NCI-H1436 (cell line): ENCODE measurements at regions not wholly inside any gene's neighbourhood (a gene's known extent, or its start where the extent isn't known, plus 50 kb on each side); places are given as distances from the start of the nearest gene placed in this dataset.

Source experiments
- DNase-seq: peaks from one replicate; lab custom pipeline; 2025; lab: John Stamatoyannopoulos, UW

DNA sequence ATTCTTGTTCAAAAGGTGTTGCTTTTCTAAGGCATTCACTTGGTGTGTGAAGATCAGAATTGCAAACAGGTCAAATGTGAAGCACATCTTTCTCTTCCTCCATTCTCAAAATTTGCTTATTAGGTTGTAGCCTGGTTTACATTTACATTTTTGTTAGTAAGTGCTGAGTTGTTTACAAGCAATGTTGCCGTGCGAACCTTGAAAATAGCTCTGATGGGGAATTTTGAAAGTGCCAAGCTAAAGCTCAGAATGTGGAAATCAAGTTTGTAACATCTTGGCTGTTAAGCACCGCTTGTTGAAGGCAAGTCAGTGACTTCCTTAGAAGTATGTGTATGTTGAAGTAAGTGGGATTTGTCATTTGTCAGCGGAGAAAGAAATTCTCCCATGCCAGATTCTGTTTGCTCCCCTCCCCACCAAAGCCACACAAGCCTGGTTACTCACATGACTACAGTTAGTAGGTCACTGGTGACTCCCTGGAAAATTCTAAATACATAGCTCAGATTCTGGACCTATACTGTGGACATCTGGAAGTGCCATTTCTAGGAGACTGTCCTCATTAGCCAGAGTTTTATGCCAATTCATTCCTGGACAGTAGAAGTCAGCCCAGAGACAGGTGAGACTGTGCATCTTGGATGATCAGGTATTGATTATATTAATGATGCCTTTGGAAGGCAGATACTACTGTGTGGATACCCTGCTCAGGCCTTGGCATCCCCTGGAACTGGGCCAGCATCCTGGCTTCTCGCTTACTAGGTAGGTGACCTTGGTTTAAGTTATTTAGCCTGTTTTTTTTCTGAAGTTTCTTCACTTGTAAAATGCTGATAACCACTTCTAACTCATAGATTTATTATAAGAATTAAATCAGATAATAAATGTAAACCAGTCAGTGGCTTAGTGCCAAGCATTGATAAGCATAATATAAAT, 390.6 kb upstream of the SEMA6D start:
- DNase-seq = no peak

DNA sequence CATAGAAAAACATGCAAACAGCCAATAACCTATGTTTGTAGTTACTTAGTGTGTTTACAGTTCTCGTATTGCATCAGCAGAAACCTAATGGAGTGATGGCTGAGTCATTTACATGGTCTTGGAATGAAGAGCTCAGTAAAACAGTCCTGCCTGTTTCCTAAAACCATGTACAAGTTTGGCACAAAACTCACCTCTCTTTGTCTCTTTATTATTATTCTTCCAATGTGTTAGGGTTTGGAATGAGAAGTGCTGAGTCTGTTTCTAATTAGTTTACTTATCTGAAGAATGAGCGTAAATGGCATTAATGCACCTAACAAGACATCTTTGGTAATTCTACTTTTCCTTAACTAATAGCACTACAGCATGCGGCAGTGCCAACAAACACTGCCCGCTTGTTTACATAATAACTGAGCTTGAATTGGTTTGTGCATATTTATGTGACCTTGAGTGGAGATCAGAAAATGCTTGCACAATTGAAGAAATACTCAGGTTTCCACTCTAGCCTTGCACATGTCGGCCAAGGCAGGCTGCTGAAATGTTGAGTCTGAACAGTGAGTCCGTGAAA, 385.4 kb upstream of the SEMA6D start:
- peak; percentile 52 for DNase-seq

DNA sequence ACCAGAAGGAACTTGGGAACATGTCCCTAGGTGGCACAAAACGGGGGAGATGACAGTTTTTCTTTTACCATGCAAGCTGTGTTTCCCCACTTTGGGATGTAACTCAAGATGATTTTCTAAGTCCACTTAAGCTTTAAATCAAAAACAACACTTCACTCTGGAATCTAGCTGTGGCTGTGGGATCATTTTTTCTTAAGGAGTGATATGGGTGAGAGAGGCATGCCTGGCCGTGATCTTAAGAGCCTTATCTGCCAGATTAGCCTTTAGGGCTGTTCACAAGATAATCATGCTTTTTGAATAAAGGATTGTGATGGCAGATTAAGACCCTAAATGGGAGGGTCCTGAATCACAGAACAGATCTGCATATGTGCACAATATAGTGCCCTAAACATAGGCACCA, 384.8 kb upstream of the SEMA6D start:
- no peak for DNase-seq

DNA sequence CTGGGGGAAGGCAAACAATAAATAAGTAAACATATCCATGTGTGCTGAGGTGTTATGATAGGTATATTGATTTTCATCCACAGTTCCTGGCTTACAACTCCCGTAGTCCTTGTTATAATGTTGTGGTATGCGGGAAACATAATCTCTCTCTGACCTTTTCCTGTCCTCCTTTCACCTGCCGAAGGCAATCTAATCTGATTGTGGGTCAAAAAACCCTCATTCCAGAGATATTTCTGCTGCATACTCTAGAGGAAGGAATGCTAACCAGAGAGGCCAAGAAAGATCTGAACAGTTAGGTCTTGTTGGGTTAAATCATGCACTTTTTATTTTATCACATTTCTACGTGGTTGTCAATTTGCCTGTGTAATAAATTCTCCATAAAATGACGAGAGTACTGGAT, 383.6 kb upstream of the SEMA6D start:
- DNase-seq = no peak

DNA sequence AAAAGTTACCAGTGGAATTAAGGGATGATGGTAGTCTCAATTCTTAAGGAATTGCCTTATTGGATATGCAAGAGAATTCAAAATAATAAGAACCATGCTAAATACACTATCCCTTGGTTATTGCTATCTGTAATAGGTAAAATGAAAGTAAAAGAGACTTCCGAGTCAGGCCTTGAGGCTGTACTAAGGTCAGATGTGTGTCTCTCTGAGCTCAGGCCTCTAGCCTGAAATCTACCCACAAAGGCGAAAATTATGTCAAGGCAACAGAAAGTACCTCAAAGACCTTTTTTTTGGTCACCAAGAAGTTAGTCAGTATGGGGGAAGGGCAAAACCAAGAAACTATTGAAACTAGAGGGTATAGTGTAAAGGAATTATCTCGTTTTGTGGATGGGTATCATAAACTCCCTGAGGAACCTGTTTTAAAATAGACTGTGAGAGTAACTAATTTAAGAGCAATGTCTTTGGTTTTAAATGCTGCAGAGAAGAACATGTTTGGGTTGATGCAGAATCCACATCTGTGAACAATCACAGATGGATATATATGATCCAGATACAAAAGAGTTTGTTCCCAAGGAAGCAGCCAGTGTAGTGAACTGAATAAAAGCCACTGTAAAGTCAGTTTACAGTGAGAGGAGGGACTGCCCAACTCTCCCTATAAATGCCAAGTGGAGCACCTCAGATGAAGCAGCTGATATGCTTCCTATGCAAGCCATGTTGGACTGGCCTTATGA, 382.3 kb upstream of the SEMA6D start:
- no peak for DNase-seq

DNA sequence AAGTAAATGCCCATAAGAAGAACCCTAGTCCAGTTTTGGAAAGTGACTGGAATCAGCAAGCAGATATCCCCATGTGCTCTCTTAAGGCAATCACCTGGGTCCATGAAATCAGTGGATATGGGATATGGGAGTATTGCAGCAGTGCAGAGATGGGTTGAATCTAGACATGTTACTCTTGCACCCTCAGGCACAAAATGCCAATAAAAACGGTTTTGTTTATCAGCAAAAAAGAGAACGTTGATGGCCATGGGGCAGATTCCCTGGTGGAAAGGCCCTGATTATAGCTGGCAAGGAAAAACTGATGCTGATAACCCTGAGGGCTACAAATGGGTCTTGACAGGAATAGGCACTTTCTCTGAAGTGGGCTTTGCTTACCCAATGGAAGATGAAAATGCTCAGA, 380.2 kb upstream of the SEMA6D start:
- no peak for DNase-seq

DNA sequence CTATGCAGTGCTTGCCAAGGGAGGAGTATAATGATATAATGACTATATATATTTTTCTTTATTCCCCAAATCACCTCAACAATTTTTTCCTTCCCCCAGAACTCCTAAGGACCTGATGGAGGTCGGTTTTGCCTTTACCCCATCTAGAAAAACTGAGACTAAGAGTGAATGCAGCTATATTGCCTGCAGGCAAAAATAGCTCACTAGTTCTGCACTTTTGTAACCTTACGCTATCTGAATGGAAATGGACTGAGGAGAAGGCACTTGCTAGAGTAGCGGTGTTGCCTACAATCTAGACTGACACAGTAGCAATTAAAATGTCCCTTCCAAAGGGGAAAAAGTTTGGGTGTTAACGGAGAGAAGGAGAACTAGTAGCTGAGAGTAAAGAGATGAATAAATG, 379.5 kb upstream of the SEMA6D start:
- no peak for DNase-seq

DNA sequence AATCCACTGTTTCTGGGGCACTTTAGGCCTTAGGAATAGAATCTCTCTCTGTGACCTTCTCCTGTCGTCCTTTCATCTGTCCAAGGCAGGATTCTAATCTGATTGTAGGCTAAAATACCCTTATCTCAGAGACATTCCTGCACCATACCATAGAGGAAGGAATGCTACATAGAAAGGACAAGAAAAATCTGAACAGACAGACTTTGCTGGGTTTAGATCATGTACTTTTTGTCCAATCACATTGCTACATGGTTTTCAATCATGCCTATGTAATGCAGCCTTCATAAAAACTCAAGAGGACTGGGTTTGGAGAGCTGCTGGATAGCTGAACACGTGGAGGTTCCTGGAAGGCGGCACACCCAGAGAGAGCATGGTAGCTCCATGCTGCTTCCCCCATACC, 378.5 kb upstream of the SEMA6D start:
- DNase-seq = no peak

DNA sequence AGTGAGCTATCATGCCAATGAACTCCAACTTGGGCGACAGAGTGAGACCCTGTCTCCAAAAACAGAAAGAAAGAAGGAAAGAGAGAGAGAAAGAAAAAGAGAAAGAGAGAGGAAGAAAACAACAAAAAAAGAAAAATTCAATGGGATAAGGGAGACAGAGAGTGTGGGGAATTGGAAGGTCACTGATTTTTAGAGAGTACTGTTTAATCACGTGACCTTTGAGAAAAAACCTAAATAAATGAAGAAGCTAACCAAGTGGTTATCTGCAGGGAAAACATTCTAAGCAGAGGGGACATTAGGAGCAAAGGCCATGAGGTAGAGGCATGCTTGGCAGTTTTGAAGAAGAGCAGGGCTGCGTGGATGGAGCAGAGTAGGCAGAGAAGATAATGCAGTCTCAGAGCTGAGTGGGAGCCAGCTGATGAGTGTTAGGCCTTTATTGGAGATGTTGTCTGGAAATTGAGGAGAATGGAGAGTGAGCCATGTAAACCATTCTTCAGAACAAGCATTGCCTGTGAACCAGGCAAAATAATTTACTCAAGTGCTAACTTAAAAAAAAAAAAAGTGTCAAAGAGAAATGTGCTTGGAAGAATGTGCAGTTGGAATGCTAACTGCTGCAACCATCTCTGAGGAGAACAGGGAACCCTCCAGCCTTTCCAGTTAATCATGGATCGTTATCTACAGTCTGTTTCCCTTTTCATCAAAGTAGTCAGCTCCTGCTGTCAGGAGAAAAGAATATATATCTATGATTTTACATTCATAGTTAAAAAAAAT, 377.3 kb upstream of the SEMA6D start:
- DNase-seq = no peak

DNA sequence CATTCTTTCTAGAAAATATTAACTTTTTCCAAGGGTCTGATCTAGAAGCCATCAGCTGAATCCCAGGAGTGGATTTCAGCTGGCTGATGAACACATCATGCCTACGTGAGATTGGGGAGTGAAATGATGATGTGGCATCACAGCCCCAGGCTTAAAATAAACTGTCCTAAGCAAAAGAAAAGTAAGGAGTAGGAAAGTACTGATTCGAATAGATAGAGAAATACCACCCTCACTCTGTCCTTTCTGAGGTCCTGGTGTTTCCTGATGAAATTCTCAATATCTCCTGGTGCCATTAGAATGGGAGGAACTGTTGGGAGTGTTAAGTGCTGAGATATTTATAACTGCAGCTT, 376.8 kb upstream of the SEMA6D start:
- no peak for DNase-seq

DNA sequence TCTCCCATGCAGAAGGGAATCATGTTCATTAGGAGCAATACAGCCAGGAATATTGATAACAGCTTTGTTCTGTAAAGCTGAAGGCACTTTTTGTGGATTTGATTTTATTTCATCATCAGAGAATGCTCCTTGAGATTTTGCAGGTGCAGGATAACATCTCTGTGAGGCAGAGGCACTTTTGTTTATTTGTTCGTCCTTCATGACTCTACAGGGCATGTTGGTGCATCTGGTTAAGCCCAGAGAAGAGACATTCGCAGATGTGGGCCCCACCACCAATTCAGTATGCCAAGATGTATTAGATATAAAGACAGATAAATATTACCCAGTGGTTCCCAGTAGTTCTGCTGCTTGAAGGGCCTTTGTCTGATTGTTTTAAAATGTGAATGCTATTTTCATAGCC, 368.1 kb upstream of the SEMA6D start:
- peak; percentile 7 for DNase-seq

DNA sequence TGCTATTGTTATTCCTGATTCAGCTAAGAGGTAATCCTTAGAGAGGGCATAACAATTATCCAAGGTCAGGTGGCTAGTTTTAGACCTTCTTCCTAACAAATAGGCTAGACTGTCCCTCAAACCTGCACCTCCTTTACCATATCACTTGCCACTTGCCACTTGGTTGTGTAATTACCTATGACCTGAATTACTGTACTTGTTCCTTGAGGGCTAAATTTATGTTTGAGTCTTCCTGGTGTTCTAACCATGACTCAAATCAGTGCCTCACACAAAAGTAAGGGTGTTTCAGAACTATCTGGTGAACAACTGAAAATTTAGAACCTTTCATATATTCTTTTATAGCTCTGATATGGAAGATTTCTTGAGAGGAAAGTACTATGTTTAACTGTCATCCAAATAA, 365.8 kb upstream of the SEMA6D start:
- no peak for DNase-seq

DNA sequence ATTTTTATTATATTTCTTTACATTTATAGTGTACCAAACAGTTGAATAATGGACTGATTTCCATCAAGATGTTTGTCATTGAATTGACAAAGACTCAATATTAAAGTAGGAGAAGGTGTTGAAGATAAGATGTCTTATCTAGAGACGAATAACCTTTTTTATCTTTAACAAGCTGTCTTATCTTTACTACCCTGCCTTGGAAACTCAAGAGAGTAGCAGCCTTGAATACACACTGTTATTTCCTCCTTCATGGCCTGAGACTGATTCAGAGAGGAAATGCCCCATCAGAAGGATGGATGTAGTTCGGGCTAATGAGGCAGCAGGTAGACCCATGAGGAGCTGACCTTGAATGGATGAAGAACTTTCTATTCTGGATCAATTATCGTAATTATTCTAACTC, 365.1 kb upstream of the SEMA6D start:
- no peak for DNase-seq

DNA sequence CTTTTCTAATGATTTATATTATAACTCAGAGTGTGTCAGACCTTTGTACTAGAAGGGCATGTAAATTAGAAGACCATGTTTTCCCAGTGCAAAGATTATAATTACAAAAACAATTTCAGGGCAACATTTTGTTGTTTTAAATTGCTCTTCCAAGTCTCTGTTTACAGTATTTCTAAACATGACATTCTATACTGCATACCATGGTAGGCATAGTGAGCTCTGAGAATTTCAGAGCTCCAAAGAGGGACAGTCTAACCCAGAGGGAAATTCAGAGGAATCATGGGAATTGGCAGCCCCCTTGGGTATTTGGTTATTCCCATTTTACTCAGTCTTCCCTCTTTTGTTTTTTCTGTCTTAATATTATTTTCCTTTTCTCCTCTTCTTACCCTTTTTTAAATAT, 361.5 kb upstream of the SEMA6D start:
- no peak for DNase-seq

DNA sequence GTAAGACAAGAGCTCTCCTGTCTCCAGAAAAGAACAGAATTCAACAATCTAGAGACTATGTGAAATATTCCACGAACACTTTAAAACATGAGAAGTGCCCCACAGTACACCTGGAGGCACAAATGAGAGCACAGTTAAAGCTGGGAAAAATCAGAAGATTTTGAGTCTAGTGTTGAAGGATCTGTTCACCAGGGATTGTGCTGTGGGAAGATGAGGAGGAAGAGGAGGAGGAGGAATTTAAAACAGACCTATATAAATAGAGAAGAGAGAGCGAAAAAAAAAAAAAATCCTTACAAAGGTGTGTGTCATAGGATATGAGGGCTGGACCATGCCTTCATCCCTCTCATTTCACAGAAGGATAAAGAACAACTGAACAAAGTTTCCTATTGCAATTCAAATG, 361.0 kb upstream of the SEMA6D start:
- no peak for DNase-seq

DNA sequence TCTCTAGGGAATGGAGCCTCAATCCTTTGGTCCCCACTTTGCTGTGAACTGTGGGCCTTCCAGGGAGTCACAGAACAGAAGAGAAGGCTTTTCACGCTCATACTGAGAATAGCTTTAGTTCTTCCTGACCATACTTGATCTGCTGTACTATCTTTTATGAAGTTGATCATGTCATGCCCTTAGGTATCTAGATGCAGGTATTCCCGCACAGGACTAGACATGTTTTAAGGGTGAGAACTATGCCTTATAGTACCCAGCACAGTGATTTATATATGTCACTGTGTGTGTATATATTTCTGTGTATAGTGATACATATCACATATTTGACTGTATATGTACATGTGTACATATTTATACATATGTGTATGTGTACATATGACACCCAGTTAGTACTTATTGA, 358.4 kb upstream of the SEMA6D start:
- no peak for DNase-seq

DNA sequence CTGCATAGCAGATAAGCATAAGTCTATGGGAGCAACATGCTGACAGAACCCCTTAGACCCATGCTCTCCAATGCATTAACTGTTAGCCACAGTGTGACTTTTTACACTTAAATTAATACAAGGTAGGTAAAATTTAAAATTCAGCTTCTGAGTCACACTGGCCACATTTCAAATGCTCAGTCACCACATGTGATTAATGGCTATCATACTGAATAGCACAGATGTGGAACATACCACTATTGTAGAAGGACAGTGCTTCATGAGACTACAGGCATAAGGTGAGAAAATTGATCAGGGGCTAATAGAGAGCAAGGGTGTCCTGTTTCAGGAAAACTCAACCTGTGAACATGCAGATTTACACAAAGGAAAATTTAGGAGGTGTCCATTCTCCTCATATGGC, 357.0 kb upstream of the SEMA6D start:
- DNase-seq = no peak

DNA sequence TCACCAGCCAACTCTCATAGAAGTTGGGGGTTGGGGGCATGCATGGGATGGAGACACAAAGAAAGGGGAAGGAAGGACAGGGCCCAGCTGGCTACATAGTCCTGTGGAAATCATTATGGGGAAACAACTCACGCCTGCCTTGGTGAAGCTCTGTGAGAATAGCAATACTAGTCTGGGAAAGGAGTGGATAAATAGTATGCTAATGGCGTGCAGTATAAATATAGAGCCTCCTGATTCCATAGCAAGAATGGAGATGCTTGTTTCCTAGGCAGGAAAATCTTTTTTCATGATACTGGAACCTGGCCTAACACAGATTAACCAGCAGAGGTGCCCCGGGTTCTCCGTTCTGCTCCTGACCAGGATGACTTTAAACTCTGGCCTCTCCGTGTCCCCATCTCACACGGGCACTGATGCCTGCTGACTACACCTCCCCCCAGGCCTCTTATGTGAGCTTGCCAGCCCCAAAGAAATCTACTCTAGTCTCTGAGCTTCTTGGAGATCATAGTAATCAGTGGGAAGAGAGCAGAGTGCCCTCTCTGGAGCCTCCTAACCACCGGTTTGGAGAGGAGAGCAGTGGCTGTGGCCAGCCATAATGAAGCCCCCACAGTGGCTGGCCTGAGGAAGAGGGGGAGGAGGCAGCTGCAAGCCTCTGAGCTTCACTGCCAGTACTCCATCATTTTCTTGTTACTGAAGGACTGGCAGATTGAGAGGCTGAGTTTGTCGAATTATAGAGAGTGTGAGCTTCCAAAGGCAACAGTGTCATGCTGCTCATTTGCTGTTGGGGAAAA, 355.0 kb upstream of the SEMA6D start:
- DNase-seq = no peak

DNA sequence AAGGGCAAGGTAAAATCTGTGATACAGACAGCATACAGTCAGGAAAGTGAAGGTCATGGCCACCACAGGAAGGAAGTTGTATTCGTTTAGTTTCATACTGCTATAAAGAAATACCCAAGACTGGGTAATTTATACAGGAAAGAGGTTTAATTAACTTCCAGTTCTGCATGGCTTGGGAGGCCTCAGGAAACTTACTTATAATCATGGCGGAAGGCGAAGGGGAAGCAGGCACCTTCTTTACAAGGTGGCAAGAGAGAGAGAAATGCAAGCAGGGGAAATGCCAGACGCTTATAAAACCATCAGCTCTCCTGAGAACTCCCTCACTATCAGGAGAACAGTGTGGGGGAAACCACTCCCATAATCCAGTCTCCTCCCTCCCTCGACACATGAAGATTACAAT, 353.7 kb upstream of the SEMA6D start:
- DNase-seq = no peak

DNA sequence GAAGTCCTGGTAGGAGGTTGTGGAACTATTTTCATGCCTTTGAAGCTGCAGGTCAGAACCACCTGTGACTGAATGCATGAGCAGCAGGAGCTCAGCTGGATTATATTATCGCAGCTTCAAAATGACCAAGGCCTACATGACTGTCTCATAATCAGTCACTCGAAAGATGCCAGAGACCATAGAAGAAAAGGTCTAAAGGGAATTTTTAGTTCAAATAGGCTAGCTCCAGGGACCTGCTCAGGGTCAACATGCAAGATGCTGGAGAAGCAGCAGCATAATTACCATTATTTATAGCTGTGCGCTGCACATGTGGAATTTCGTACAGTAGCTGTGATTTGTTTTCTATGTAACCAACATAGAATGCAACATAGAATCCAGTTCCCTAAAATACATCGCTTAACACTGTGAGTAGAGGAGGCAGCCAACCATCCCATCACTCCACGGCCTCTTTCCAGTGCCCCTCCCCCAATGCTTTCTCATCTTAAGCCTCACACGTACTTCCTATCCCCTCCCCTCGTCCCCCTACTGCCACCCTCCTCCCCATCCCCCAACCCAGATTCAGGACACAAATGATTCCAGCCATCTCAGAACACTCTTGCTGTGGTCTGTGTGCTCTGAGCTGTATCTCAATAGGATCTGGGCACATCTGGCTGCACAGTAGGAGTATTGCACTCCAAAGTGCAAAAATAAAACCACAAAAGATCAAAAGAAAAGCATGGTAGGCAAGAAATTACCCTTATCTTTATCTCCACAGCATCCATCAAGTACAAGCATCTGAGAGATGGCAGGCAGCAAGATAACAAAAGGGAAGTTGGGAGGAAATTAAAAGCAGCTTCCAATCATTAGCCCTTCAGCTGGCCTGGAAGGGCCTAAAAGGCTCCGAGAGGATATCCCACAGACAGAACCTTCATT, 352.8 kb upstream of the SEMA6D start:
- DNase-seq = no peak

DNA sequence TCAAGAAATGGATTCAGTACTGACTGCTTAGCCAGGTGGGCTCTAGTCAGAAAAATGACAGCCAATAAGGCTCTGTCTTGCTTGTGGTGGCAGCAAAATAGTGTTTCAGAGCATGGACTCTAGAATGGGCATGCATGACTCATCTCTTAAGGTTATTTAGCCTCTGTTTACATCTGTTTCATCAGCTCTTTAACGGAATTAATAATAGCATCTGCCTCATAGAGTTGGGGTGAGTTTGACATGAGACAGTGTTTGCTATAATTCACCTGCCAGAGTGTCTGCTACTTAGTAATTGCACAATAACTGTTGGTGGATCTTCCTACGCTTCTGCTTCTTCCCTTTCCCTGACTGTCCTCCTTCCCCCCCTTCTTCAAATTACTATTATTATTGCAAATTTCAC, 350.4 kb upstream of the SEMA6D start:
- no peak for DNase-seq
